AG10803 (cell line): ENCODE measurements at regions not wholly inside any gene's neighbourhood (a gene's known extent, or its start where the extent isn't known, plus 50 kb on each side); places are given as distances from the start of the nearest gene placed in this dataset.
"Not testable (repeated sequence)": the region's sequence is repeated elsewhere in the genome, so short reads cannot be mapped to it uniquely, and the experiment has no call there.

Source experiments
- DNase-seq: peaks from one replicate; pipeline ENCODE4 v3.0.0; 2010; ENCODE audit warnings: low read depth
- H3K4me3 ChIP-seq: 2 replicates; pipeline ENCODE4 v1.5.1; 2011; ENCODE audit warnings: mild to moderate bottlenecking, low read length, control low read depth
- CTCF ChIP-seq: conservative IDR thresholded peaks from 2 replicates; pipeline ENCODE4 v1.5.1; 2011; ENCODE audit warnings: mild to moderate bottlenecking, low read length, control low read depth, inconsistent platforms

GRCh38 chrX:39275500-39276068 is 474.3 kb downstream of the MID1IP1 start:
- DNase-seq: no peak
- H3K4me3 ChIP-seq: no peak overlapping the region
- no peak for TF ChIP-seq CTCF

GRCh38 chrX:39277685-39278390 is 476.6 kb downstream of the MID1IP1 start:
- H3K4me3 ChIP-seq, DNase-seq: not testable (repeated sequence)

- no peak overlapping the region for H3K4me3 ChIP-seq
- DNase-seq: no peak
- TF ChIP-seq CTCF: no peak
Observed at GRCh38 chrX:39283239-39283638, 482.0 kb downstream of the MID1IP1 start.

- no peak for TF ChIP-seq CTCF
- no peak overlapping the region for H3K4me3 ChIP-seq
- no peak for DNase-seq
Observed at GRCh38 chrX:39288592-39288991, 487.3 kb downstream of the MID1IP1 start.

- no peak for DNase-seq
- no peak overlapping the region for H3K4me3 ChIP-seq
- no peak for TF ChIP-seq CTCF
Observed at GRCh38 chrX:39289827-39290226, 488.6 kb downstream of the MID1IP1 start.

GRCh38 chrX:39293203-39293602 is 491.9 kb downstream of the MID1IP1 start:
- DNase-seq: no peak
- H3K4me3 ChIP-seq: no peak overlapping the region
- TF ChIP-seq CTCF: no peak

GRCh38 chrX:39296472-39296871 is 495.2 kb downstream of the MID1IP1 start:
- no peak for TF ChIP-seq CTCF
- no peak for DNase-seq
- no peak overlapping the region for H3K4me3 ChIP-seq
